DMS153 treated with DMSO at 0.1 percent for 48 hours (cell line): ENCODE measurements at regions not wholly inside any gene's neighbourhood (a gene's known extent, or its start where the extent isn't known, plus 50 kb on each side); places are given as distances from the start of the nearest gene placed in this dataset.
A peak's percentile ranks its signal among the peaks of the same experiment; 100 is the strongest.
"Not testable (repeated sequence)": the region's sequence is repeated elsewhere in the genome, so short reads cannot be mapped to it uniquely, and the experiment has no call there.

Experiments used
- DNase-seq: peaks from one replicate; lab custom pipeline; 2025; ENCODE audit not compliant: unreplicated experiment; lab: John Stamatoyannopoulos, UW

- no peak for DNase-seq
These were observed 124.8 kb upstream of the GRIK3 start for GRCh38 chr1:37159102-37159501.

- no peak for DNase-seq
These were observed 126.9 kb upstream of the GRIK3 start for GRCh38 chr1:37161171-37161570.

- DNase-seq = no peak
These were observed 127.7 kb upstream of the GRIK3 start for GRCh38 chr1:37162059-37162458.

GRCh38 chr1:37166005-37166404, 131.7 kb upstream of the GRIK3 start:
- DNase-seq = no peak

GRCh38 chr1:37167479-37167878, 133.2 kb upstream of the GRIK3 start:
- DNase-seq = no peak

- DNase-seq = no peak
These were observed 134.9 kb upstream of the GRIK3 start for GRCh38 chr1:37169241-37169640.

- no peak for DNase-seq
These were observed 135.5 kb upstream of the GRIK3 start for GRCh38 chr1:37169743-37170275.

GRCh38 chr1:37171691-37172090, 137.4 kb upstream of the GRIK3 start:
- no peak for DNase-seq

- no peak for DNase-seq
These were observed 140.0 kb upstream of the GRIK3 start for GRCh38 chr1:37174341-37174740.

- DNase-seq = no peak
These were observed 140.6 kb upstream of the GRIK3 start for GRCh38 chr1:37174876-37175275.

- no peak for DNase-seq
These were observed 141.4 kb upstream of the GRIK3 start for GRCh38 chr1:37175666-37176215.

- DNase-seq = no peak
These were observed 142.0 kb upstream of the GRIK3 start for GRCh38 chr1:37176269-37176668.

GRCh38 chr1:37177230-37177864, 143.0 kb upstream of the GRIK3 start:
- DNase-seq = peak; percentile 88

- DNase-seq = no peak
These were observed 147.1 kb upstream of the GRIK3 start for GRCh38 chr1:37181425-37181824.

- no peak for DNase-seq
These were observed 150.5 kb upstream of the GRIK3 start for GRCh38 chr1:37184789-37185188.

GRCh38 chr1:37186246-37186756, 152.0 kb upstream of the GRIK3 start:
- DNase-seq = peak; percentile 22

GRCh38 chr1:37189111-37189510, 154.8 kb upstream of the GRIK3 start:
- DNase-seq = no peak

- no peak for DNase-seq
These were observed 163.1 kb upstream of the GRIK3 start for GRCh38 chr1:37197411-37197810.

- not testable (repeated sequence) for DNase-seq
These were observed 180.0 kb upstream of the GRIK3 start for GRCh38 chr1:37214305-37214704.

- DNase-seq = no peak
These were observed 199.3 kb upstream of the GRIK3 start for GRCh38 chr1:37233606-37234005.

GRCh38 chr1:37234941-37235418, 200.7 kb upstream of the GRIK3 start:
- DNase-seq = no peak

GRCh38 chr1:37237948-37238347, 203.6 kb upstream of the GRIK3 start:
- no peak for DNase-seq
